22Rv1 (cell line): ENCODE measurements at regions not wholly inside any gene's neighbourhood (a gene's known extent, or its start where the extent isn't known, plus 50 kb on each side); places are given as distances from the start of the nearest gene placed in this dataset.
A peak's percentile ranks its signal among the peaks of the same experiment; 100 is the strongest.
"Not testable (repeated sequence)": the region's sequence is repeated elsewhere in the genome, so short reads cannot be mapped to it uniquely, and the experiment has no call there.

Experiments used
- H3K27ac ChIP-seq: fragments of 450-650 bp; 2 replicates; pipeline ENCODE4 v1.5.1; 2017
- CTCF ChIP-seq: fragments of 450-650 bp; IDR thresholded peaks from 2 replicates; pipeline ENCODE4 v1.5.1; 2017; ENCODE audit warnings: mild to moderate bottlenecking
- ZFX ChIP-seq: fragments of 450-650 bp; IDR thresholded peaks from 2 replicates; pipeline ENCODE4 v1.6.1; 2017; ENCODE audit warnings: antibody characterized with exemption, borderline replicate concordance

- peak; percentile 53 for TF ChIP-seq CTCF
- not testable (repeated sequence) for H3K27ac ChIP-seq
Measured at GRCh38 chr9:39559384-39559783, 203.9 kb downstream of the SPATA31A1 start.

DNA sequence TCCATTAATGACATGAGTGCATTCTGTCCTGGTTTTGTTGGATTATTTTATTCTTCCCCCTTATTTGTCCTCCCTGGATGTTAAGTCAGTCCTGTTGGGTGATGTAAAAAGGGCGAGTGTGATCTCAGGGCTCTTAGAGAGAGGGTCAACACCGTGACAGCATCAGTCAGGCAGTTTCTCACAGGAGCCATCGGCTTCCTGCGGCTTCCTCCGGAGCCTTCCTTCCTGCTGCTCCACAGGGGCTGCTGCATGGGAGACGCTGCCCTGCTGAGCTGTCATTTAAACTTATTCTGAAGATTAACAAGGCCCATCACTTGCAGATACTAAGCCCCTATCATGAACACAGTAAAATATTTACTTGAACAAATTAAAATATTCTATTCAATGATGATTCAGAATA, 211.3 kb downstream of the SPATA31A1 start:
- H3K27ac ChIP-seq: not testable (repeated sequence)

DNA sequence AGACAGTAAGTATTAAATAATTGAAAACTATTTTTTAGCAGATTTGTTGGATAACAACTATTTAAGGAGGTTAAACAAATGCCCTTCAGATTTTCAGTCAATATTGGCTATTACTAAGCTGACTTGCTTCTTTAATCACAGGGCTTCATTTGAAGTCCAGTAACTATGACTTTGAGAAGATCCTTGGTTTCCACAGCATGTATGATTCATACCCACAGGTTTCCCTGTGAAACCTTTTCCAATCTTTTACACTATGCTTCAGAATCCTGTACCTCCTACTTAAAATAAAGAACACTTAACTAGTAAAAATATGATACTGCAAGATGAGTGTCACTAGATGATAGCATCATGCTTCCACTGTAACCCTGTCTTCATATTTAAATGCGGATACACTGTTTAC, 211.9 kb downstream of the SPATA31A1 start:
- not testable (repeated sequence) for H3K27ac ChIP-seq

- H3K27ac ChIP-seq: not testable (repeated sequence)
Measured at GRCh38 chr9:39568900-39569299, 213.4 kb downstream of the SPATA31A1 start.

DNA sequence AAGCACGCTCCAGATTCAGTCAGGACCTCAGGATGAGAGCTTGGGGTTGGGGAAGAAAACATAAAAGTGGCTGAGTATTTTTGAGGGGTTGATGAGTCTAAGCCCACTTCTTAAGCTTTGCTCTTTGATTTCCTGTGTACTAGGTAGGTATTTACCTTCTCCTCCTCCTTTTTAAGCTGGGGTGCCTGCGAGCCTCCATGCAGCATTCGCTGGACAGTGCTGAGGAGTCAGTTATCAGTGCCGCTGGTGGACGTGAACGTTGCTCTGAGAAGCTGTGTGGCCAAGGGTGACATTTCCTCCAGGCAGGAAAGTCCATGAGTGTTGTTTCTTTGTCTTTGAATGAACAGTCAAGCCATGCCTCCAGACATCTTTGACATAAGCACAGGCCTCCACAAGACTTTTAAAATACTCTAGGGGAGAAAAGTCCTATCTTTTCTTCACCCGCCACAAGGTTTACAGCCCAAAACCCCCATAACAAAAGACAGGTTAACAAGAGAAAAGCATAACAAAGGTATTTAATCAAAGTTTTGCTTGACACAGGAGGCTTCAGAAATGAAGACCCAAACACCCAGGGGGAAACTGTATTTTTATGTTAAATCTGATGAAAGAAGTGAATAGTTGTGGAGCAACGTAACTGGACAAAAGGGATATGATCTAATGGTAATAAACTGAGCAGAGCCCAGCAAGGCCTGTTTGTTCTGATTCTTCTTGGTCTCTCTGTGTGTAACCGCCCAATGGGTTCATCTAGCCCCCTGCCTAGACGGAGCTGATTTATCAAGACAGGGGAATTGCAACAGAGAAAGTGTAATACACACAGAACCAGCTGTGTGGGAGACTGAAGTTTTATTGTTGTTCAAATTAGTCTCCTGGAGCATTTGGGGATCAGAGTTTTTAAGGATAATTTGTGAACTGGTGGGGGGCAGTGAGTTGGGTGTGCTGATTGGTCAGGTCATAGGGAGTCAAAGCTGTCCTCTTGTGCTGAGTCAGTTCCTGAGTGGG, 217.9 kb downstream of the SPATA31A1 start:
- H3K27ac ChIP-seq: not testable (repeated sequence)

- not testable (repeated sequence) for H3K27ac ChIP-seq
Measured at GRCh38 chr9:39579000-39579399, 223.5 kb downstream of the SPATA31A1 start.

- H3K27ac ChIP-seq: not testable (repeated sequence)
Measured at GRCh38 chr9:39581296-39581695, 225.8 kb downstream of the SPATA31A1 start.

DNA sequence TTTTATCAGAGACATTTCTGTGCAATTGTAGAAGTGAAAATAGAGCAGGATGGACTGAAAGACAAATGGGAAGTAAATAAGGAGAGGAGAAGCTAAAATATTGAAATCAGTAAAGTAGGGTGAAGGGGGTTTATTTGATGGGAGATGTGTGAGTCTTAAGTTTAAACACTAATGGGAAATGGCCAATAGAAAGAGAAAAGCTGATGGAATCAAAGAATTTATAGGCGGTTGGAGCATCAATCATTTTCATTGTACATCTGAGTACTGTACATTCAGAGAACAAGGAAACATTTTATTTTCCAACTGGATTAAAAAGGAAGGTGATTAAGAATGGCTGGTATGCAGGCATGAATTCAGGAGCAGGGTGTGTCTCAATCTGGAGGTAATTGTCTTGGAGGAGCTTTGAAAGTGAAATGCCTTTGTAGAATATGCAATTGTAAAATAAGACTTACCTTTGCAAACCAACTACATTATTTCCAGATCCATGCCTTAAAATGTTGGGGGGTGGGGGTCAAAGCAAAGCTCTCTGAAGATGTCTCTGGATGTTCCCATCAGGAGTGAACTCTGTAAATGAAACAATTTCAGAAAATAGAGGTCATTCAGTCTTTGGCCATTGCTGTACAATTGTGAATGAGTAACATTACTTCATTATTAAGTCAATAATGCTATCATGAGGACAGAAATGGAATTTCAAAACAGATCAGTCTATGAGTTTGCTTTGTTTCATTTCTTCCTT, 227.4 kb downstream of the SPATA31A1 start:
- not testable (repeated sequence) for H3K27ac ChIP-seq

DNA sequence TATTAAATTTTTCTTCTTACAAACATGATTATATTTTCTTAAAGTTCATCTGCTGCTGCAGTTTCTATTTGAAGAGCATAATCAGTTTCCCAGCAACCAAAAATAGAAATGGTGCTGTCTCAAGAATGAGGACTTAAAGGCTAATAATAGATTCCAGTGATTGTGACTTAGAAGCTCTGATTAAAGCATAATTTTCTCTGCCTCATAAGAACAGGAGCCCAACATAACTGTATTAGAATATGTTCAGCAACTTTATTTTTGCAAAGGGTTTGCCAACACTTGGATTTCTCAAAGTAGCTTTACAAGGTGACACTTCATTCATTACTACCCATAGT, 227.9 kb downstream of the SPATA31A1 start:
- H3K27ac ChIP-seq: not testable (repeated sequence)

- H3K27ac ChIP-seq: not testable (repeated sequence)
Measured at GRCh38 chr9:39585233-39585632, 229.8 kb downstream of the SPATA31A1 start.

DNA sequence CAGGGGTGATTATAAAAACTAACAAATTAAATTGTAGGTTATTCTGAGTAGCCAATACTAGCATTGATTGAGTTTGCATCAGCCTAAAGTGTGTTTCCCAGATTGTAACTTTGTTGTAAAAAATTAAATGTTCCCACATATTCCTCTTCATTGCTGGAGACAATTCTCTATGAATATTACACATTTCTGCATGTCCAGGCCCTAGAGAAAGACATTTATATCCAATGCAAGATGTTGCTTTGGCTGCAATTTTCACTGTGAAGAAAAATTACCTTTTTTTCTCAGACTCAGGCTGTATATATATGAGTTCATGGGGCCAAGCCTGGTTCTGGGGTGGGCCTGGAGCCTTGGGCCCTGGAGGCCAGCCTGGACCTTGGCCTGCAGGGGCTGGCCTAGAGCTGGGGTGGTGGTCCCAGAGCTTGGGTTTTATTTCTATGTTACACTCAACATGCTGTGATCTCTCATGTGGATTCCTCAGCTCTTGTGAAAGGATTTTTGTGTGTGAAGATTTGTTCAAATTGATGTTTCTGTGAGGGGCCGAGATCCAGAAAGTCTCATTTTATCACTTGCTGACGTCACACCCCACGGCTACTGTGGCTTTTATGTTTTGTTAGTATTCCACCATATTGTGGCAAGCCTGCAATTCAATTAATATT, 232.5 kb downstream of the SPATA31A1 start:
- H3K27ac ChIP-seq: no peak overlapping the region
- TF ChIP-seq CTCF (no peak), ZFX (no peak)

DNA sequence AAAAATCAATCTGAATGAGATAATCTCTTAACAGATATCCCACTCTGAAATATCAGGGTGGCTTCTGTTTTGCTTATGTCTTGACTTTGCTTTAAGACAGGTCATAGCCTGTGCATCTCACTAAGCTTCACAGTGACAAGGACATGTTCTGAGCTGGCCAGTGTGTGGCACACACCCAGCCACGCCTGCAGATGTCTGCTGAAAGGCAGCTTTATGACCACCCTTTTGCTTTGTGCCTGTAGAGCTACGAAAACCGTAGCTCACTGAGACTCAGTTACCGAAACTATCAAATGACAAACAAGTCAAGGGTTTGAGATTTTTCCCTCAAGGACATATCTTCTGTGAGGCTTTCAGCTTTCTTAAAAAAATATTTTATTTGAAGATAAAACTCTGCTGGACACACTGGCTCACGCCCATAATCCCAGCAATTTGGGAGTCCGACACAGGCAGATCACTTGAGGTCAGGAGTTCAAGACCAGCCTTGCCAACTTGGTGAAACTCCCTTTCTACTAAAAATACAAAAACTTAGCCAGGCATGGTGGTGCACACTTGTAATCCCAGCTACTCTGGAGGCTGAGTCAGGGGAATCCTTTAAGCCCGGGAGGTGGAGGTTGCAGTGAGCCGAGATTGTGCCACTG, 233.2 kb downstream of the SPATA31A1 start:
- H3K27ac ChIP-seq: no peak overlapping the region
- TF ChIP-seq CTCF (no peak), ZFX (no peak)

DNA sequence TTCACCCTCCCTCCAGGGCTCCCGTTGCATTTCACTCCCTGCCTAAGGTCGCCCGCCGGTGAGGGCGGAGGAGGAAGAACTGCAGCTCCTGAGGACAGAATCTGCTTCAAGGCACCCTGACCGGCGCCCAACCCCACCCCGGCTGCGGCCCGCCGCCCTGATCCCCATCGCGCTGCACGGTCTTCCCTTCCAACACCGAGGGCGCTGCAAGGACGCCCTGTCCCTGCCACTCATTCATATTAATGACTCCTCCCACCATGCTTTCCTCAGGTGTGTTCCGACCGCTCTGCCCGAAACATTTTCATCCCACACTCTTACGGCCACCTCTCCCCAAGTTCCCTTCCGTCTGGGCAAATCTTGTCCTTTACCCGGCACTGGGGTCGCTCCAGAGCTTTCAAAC, 248.6 kb downstream of the SPATA31A1 start:
- not testable (repeated sequence) for H3K27ac ChIP-seq

GRCh38 chr9:39611449-39612231, 256.2 kb downstream of the SPATA31A1 start:
- H3K27ac ChIP-seq: not testable (repeated sequence)

GRCh38 chr9:39616480-39616879, 261.0 kb downstream of the SPATA31A1 start:
- H3K27ac ChIP-seq: not testable (repeated sequence)

DNA sequence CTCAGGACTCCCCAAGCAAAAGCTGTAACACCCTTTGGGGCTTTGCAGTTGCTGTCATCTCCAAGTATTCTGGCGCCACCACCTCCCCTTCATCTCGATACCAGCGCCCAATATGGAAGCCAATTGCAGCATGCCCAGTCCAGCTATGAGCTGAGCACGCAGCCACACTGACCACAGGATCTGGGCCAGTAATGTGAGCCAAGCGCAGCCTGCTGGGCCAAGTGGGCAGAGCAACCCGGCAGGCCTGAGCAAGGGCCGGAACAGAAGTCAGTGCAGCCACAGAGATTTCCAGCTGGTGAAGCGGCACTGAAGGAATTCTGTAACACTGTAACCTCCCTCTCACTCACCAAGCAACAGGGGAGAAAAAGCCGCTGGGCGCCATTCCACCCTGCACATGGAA, 268.6 kb downstream of the SPATA31A1 start:
- H3K27ac ChIP-seq: not testable (repeated sequence)
